Naive thymus-derived CD8-positive, alpha-beta T cell (primary cell): ENCODE measurements at regions not wholly inside any gene's neighbourhood (a gene's known extent, or its start where the extent isn't known, plus 50 kb on each side); places are given as distances from the start of the nearest gene placed in this dataset.
A peak's percentile ranks its signal among the peaks of the same experiment; 100 is the strongest.

Source experiments
- ATAC-seq, 2 donors: fragments of 150-1000 bp; cut with Tn5 transposase in 1 of 2; sonication (Bioruptor Pico), chemical (Tn5 transposase) in 1 of 2; 1 replicate in 1 of 2; 2 replicates in 1 of 2; pipeline ENCODE4 v1.10.0; 2021; ENCODE audit warnings: mild to moderate bottlenecking in 2 of 2, moderate library complexity in 2 of 2
- POLR2A ChIA-PET: fragments of 350-600 bp; sonication (Branson Sonifier 250); formaldehyde crosslinking; loops from one replicate; lab custom pipeline; 2021; ENCODE audit warnings: antibody characterized with exemption; lab: Charles Lee
- DNase-seq, 10 donors: peaks; one replicate each; pipeline versions ENCODE4 v3.0.0 to v3.0.0-alpha.2; 2020 to 2022
- H3K27ac Mint-ChIP-seq, 10 donors: one replicate each; pipeline ENCODE4 v1.8.0; 2020 to 2022; ENCODE audit warnings: mild to moderate bottlenecking in 10 of 10, mixed read lengths in 10 of 10, moderate library complexity in 4 of 10, inconsistent platforms in 1 of 10
- H3K27me3 Mint-ChIP-seq, 5 donors: one replicate each; pipeline ENCODE4 v1.8.0; 2021 to 2022; ENCODE audit warnings: mixed read lengths in 5 of 5
- H3K36me3 Mint-ChIP-seq, 3 donors: one replicate each; pipeline ENCODE4 v1.8.0; 2020 to 2022; ENCODE audit warnings: mixed read lengths in 3 of 3, mild to moderate bottlenecking in 2 of 3, inconsistent platforms in 1 of 3
- H3K4me1 Mint-ChIP-seq, 4 donors: one replicate each; pipeline ENCODE4 v1.8.0; 2021 to 2022; ENCODE audit warnings: mixed read lengths in 4 of 4
- H3K4me3 Mint-ChIP-seq, 10 donors: one replicate each; pipeline ENCODE4 v1.8.0; 2020 to 2022; ENCODE audit warnings: mild to moderate bottlenecking in 10 of 10, mixed read lengths in 10 of 10, moderate library complexity in 6 of 10, inconsistent platforms in 1 of 10
- H3K9me3 Mint-ChIP-seq, 9 donors: one replicate each; pipeline ENCODE4 v1.8.0; 2020 to 2022; ENCODE audit warnings: mixed read lengths in 9 of 9, mild to moderate bottlenecking in 3 of 9, inconsistent platforms in 1 of 9, moderate library complexity in 1 of 9

GRCh38 chr14:60349663-60350365 lies 100.8 kb downstream of the PPM1A start:
- POLR2A ChIA-PET = interaction anchor here (0.6 kb wide), 1 partner anchor 103 kb away, joined by 3 read pairs; no protein-coding TSS in a partner anchor
- DNase-seq (peak in 7 of 10 donors; percentile 4 to 41 (median 25)), ATAC-seq (peak; percentile 39 to 56)
- Mint-ChIP-seq H3K4me1 (peaks cover 0 to 6% (median 3%) of the 10 kb centered on the region in 4 donors), H3K36me3 (no peaks in the 10 kb centered on the region), H3K27me3 (peaks cover 0 to 12% (median 4%) of the 10 kb centered on the region in 5 donors), H3K9me3 (no peaks in the 10 kb centered on the region), H3K4me3 (no peak overlapping the region), H3K27ac (no peak overlapping the region)

GRCh38 chr14:60350366-60350720 lies 101.3 kb downstream of the PPM1A start:
- H3K36me3 Mint-ChIP-seq = no peaks in the 10 kb centered on the region
- peaks cover 0 to 6% (median 3%) of the 10 kb centered on the region in 4 donors for H3K4me1 Mint-ChIP-seq
- peaks cover 0 to 11% (median 4%) of the 10 kb centered on the region in 5 donors for H3K27me3 Mint-ChIP-seq
- POLR2A ChIA-PET = interaction anchor here (0.6 kb wide), 1 partner anchor 103 kb away, joined by 3 read pairs; no protein-coding TSS in a partner anchor
- no peak overlapping the region for H3K27ac Mint-ChIP-seq
- H3K4me3 Mint-ChIP-seq = no peak overlapping the region
- H3K9me3 Mint-ChIP-seq = no peaks in the 10 kb centered on the region
- ATAC-seq (no peak), DNase-seq (no peak)

- no peak for ATAC-seq
- Mint-ChIP-seq H3K9me3 (no peaks in the 10 kb centered on the region), H3K4me1 (peaks cover 0 to 6% (median 0%) of the 10 kb centered on the region in 4 donors), H3K4me3 (no peak overlapping the region), H3K36me3 (no peaks in the 10 kb centered on the region), H3K27me3 (peaks cover 2 to 19% (median 6%) of the 10 kb centered on the region in 5 donors), H3K27ac (no peak overlapping the region)
- DNase-seq = no peak
- POLR2A ChIA-PET = no interaction called here
These were observed 104.4 kb downstream of the PPM1A start for GRCh38 chr14:60353420-60353819.

GRCh38 chr14:60355768-60356167 lies 106.7 kb downstream of the PPM1A start:
- Mint-ChIP-seq H3K36me3 (no peaks in the 10 kb centered on the region), H3K4me3 (no peak overlapping the region), H3K9me3 (no peaks in the 10 kb centered on the region), H3K27me3 (peaks cover 2 to 10% (median 2%) of the 10 kb centered on the region in 5 donors), H3K4me1 (no peaks in the 10 kb centered on the region), H3K27ac (no peak overlapping the region)
- no peak for ATAC-seq
- POLR2A ChIA-PET = interaction anchor here (0.7 kb wide), 1 partner anchor 1718 kb away, joined by 3 read pairs; the partner anchor contains the start of gene DACT1
- DNase-seq = no peak

GRCh38 chr14:60356386-60356785 lies 107.4 kb downstream of the PPM1A start:
- Mint-ChIP-seq H3K27me3 (peaks cover 2 to 9% (median 2%) of the 10 kb centered on the region in 5 donors), H3K4me1 (no peaks in the 10 kb centered on the region)
- POLR2A ChIA-PET = interaction anchor here (0.7 kb wide), 1 partner anchor 1719 kb away, joined by 3 read pairs; the partner anchor contains the start of gene DACT1

GRCh38 chr14:60356906-60357550 lies 108.0 kb downstream of the PPM1A start:
- Mint-ChIP-seq H3K27ac (no peak overlapping the region), H3K4me1 (no peaks in the 10 kb centered on the region), H3K9me3 (no peaks in the 10 kb centered on the region), H3K4me3 (no peak overlapping the region), H3K36me3 (no peaks in the 10 kb centered on the region), H3K27me3 (peaks cover 2 to 9% (median 3%) of the 10 kb centered on the region in 5 donors)
- POLR2A ChIA-PET = no interaction called here
- ATAC-seq (no peak), DNase-seq (no peak)

More at GRCh38 chr14:60356386-60356785, 107.4 kb downstream of the PPM1A start:
- H3K4me3 Mint-ChIP-seq = no peak overlapping the region
- no peaks in the 10 kb centered on the region for H3K36me3 Mint-ChIP-seq
- H3K9me3 Mint-ChIP-seq = no peaks in the 10 kb centered on the region
- ATAC-seq (no peak), DNase-seq (no peak)
- peak overlapping the region in 1 of 10 donors; percentile 75 for H3K27ac Mint-ChIP-seq

- Mint-ChIP-seq H3K4me1 (no peaks in the 10 kb centered on the region), H3K4me3 (no peak overlapping the region), H3K27ac (no peak overlapping the region), H3K27me3 (peaks cover 2 to 15% (median 6%) of the 10 kb centered on the region in 5 donors), H3K36me3 (no peaks in the 10 kb centered on the region), H3K9me3 (no peaks in the 10 kb centered on the region)
- no peak for ATAC-seq
- DNase-seq = no peak
- POLR2A ChIA-PET = no interaction called here
These were observed 108.6 kb downstream of the PPM1A start for GRCh38 chr14:60357551-60358149.

GRCh38 chr14:60363275-60363674 lies 114.3 kb downstream of the PPM1A start:
- Mint-ChIP-seq H3K4me3 (no peak overlapping the region), H3K27me3 (peaks cover 4 to 34% (median 11%) of the 10 kb centered on the region in 5 donors), H3K4me1 (no peaks in the 10 kb centered on the region), H3K27ac (no peak overlapping the region), H3K36me3 (no peaks in the 10 kb centered on the region), H3K9me3 (peaks cover 0 to 4% (median 0%) of the 10 kb centered on the region in 9 donors)
- no peak for DNase-seq
- ATAC-seq = no peak
- POLR2A ChIA-PET = no interaction called here

GRCh38 chr14:60363687-60364086 lies 114.7 kb downstream of the PPM1A start:
- Mint-ChIP-seq H3K27me3 (peaks cover 4 to 34% (median 11%) of the 10 kb centered on the region in 5 donors), H3K27ac (no peak overlapping the region), H3K36me3 (no peaks in the 10 kb centered on the region), H3K4me1 (no peaks in the 10 kb centered on the region), H3K9me3 (peaks cover 0 to 4% (median 0%) of the 10 kb centered on the region in 9 donors), H3K4me3 (no peak overlapping the region)
- POLR2A ChIA-PET = no interaction called here
- ATAC-seq (no peak), DNase-seq (no peak)

- Mint-ChIP-seq H3K27me3 (peaks cover 17 to 56% (median 23%) of the 10 kb centered on the region in 5 donors), H3K4me3 (no peak overlapping the region), H3K36me3 (peaks cover 0 to 4% (median 0%) of the 10 kb centered on the region in 3 donors), H3K9me3 (peaks cover 0 to 11% (median 3%) of the 10 kb centered on the region in 9 donors), H3K27ac (no peak overlapping the region), H3K4me1 (no peaks in the 10 kb centered on the region)
- no peak for DNase-seq
- POLR2A ChIA-PET = no interaction called here
- ATAC-seq = no peak
These were observed 104.0 kb downstream of the C14orf39 start for GRCh38 chr14:60381909-60382308.
